ENCODE measurements at regions not wholly inside any gene's neighbourhood (a gene's known extent, or its start where the extent isn't known, plus 50 kb on each side); places are given as distances from the start of the nearest gene placed in this dataset.

GRCh38 chr21:27532076-27532475, 565.2 kb upstream of the ADAMTS5 start:
- TF ChIP-seq POLR2A (IDR thresholded peaks at IDR 0.05) (no peak), CTCF (IDR thresholded peaks at IDR 0.05) (no peak)

Measured in uterus (tissue), 2 donors.